HEK293T (cell line): ENCODE measurements at regions not wholly inside any gene's neighbourhood (a gene's known extent, or its start where the extent isn't known, plus 50 kb on each side); places are given as distances from the start of the nearest gene placed in this dataset.

Experiments used
- ARNT ChIP-seq: fragments of 450-650 bp; IDR thresholded peaks from 2 replicates; pipeline ENCODE4 v1.6.1; 2017; ENCODE audit warnings: mild to moderate bottlenecking
- BHLHE40 ChIP-seq: fragments of 450-650 bp; IDR thresholded peaks from 2 replicates; pipeline ENCODE4 v1.6.1; 2016; ENCODE audit warnings: mild to moderate bottlenecking, moderate library complexity, borderline replicate concordance
- ELF4 ChIP-seq: fragments of 450-650 bp; IDR thresholded peaks from 2 replicates; pipeline ENCODE4 v1.6.1; 2017; ENCODE audit warnings: antibody characterized with exemption
- FOXA1 ChIP-seq: fragments of 450-650 bp; IDR thresholded peaks from 2 replicates; pipeline ENCODE4 v1.6.1; 2016; ENCODE audit warnings: mild to moderate bottlenecking
- FOXK2 ChIP-seq: fragments of 450-650 bp; IDR thresholded peaks from 2 replicates; pipeline ENCODE4 v1.6.1; 2016; ENCODE audit warnings: mild to moderate bottlenecking
- FOXM1 ChIP-seq: fragments of 450-650 bp; IDR thresholded peaks from 2 replicates; pipeline ENCODE4 v1.6.1; 2017; ENCODE audit warnings: mild to moderate bottlenecking, borderline replicate concordance
- HDGF ChIP-seq: fragments of 450-650 bp; IDR thresholded peaks from 2 replicates; pipeline ENCODE4 v1.6.1; 2017; ENCODE audit warnings: antibody characterized with exemption, borderline replicate concordance
- L3MBTL2 ChIP-seq: fragments of 450-650 bp; conservative IDR thresholded peaks from 2 replicates; pipeline ENCODE4 v1.6.1; 2016; ENCODE audit warnings: mild to moderate bottlenecking
- LEF1 ChIP-seq: fragments of 450-650 bp; IDR thresholded peaks from 2 replicates; pipeline ENCODE4 v1.6.1; 2017; ENCODE audit warnings: mild to moderate bottlenecking, borderline replicate concordance
- SP1 ChIP-seq: fragments of 450-650 bp; IDR thresholded peaks from 2 replicates; pipeline ENCODE4 v1.6.1; 2017
- SUZ12 ChIP-seq: fragments of 450-650 bp; IDR thresholded peaks from 2 replicates; pipeline ENCODE4 v1.6.1; 2016; ENCODE audit warnings: mild to moderate bottlenecking
- TARDBP ChIP-seq: fragments of 450-650 bp; IDR thresholded peaks from 2 replicates; pipeline ENCODE4 v1.6.1; 2016
- ZNF384 ChIP-seq: fragments of 450-650 bp; IDR thresholded peaks from 2 replicates; pipeline ENCODE4 v1.6.1; 2016
- TF ChIP-seq, protein P1 (sequence below): fragments of 450-650 bp; IDR thresholded peaks from 2 replicates; pipeline ENCODE4 v1.6.1; 2016

GRCh38 chr21:15343066-15343465 is 278.3 kb upstream of the NRIP1 start:
- TF ChIP-seq FOXA1 (no peak), HDGF (no peak), SP1 (no peak), ZNF384 (no peak), TARDBP (no peak), BHLHE40 (no peak), ARNT (no peak), FOXM1 (no peak), FOXK2 (no peak), SUZ12 (no peak), ELF4 (no peak), L3MBTL2 (no peak), LEF1 (no peak)
- TF ChIP-seq, protein P1, sequence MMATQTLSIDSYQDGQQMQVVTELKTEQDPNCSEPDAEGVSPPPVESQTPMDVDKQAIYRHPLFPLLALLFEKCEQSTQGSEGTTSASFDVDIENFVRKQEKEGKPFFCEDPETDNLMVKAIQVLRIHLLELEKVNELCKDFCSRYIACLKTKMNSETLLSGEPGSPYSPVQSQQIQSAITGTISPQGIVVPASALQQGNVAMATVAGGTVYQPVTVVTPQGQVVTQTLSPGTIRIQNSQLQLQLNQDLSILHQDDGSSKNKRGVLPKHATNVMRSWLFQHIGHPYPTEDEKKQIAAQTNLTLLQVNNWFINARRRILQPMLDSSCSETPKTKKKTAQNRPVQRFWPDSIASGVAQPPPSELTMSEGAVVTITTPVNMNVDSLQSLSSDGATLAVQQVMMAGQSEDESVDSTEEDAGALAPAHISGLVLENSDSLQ = no peak
